H9 (cell line): ENCODE measurements at regions not wholly inside any gene's neighbourhood (a gene's known extent, or its start where the extent isn't known, plus 50 kb on each side); places are given as distances from the start of the nearest gene placed in this dataset.

Experiments
- DNase-seq: peaks from one replicate; pipeline ENCODE4 v3.0.0-alpha.2; 2017
- H2AFZ ChIP-seq: one replicate; pipeline ENCODE4 v1.6.1; 2013; ENCODE audit warnings: mild to moderate bottlenecking, low read length, control low read depth, moderate library complexity
- H2AK5ac ChIP-seq: 2 replicates; pipeline ENCODE4 v1.6.1; 2013; ENCODE audit warnings: low read length, control low read depth, mixed read lengths; ENCODE audit not compliant: insufficient read length
- H2BK120ac ChIP-seq: one replicate; pipeline ENCODE4 v1.6.1; 2013; ENCODE audit warnings: low read depth, mild to moderate bottlenecking, low read length, control low read depth, inconsistent platforms; ENCODE audit not compliant: poor library complexity, severe bottlenecking
- H2BK12ac ChIP-seq: 2 replicates; pipeline ENCODE4 v1.6.1; 2013; ENCODE audit warnings: low read length, control low read depth, mixed read lengths, low read depth; ENCODE audit not compliant: insufficient read length
- H2BK15ac ChIP-seq: 2 replicates; pipeline ENCODE4 v1.6.1; 2013; ENCODE audit warnings: low read depth, low read length, control low read depth
- H2BK20ac ChIP-seq: one replicate; pipeline ENCODE4 v1.6.1; 2013; ENCODE audit warnings: low read depth, mild to moderate bottlenecking, low read length, control low read depth, inconsistent platforms; ENCODE audit not compliant: poor library complexity, severe bottlenecking
- H2BK5ac ChIP-seq: 2 replicates; pipeline ENCODE4 v1.6.1; 2013; ENCODE audit warnings: low read length, control low read depth, mixed read lengths; ENCODE audit not compliant: insufficient read length
- H3K14ac ChIP-seq: 2 replicates; pipeline ENCODE4 v1.6.1; 2013; ENCODE audit warnings: low read length, control low read depth; ENCODE audit not compliant: insufficient read depth
- H3K18ac ChIP-seq: 2 replicates; pipeline ENCODE4 v1.6.1; 2013; ENCODE audit warnings: low read depth, mild to moderate bottlenecking, mixed read lengths, low read length, control low read depth; ENCODE audit not compliant: insufficient read length
- H3K23ac ChIP-seq: 2 replicates; pipeline ENCODE4 v1.6.1; 2013; ENCODE audit warnings: low read length, control low read depth, mixed read lengths, low read depth; ENCODE audit not compliant: insufficient read length
- H3K23me2 ChIP-seq: 2 replicates; pipeline ENCODE4 v1.6.1; 2013; ENCODE audit warnings: low read depth, mild to moderate bottlenecking, mixed read lengths, low read length, control low read depth; ENCODE audit not compliant: insufficient read length, poor library complexity, severe bottlenecking
- H3K27ac ChIP-seq: 2 replicates; pipeline ENCODE4 v1.5.1; 2013; ENCODE audit warnings: low read length, control low read depth, mixed read lengths, low read depth; ENCODE audit not compliant: insufficient read length
- H3K27me3 ChIP-seq: 2 replicates; pipeline ENCODE4 v1.6.1; 2013; ENCODE audit warnings: low read length, control low read depth, inconsistent platforms; ENCODE audit not compliant: insufficient read depth
- H3K4ac ChIP-seq: 2 replicates; pipeline ENCODE4 v1.6.1; 2013; ENCODE audit warnings: low read depth, mild to moderate bottlenecking, control low read depth, inconsistent platforms, low read length, moderate library complexity
- H3K4me1 ChIP-seq: 2 replicates; pipeline ENCODE4 v1.6.1; 2013; ENCODE audit warnings: low read length, control low read depth, inconsistent platforms; ENCODE audit not compliant: insufficient read depth
- H3K4me2 ChIP-seq: 2 replicates; pipeline ENCODE4 v1.6.1; 2013; ENCODE audit warnings: low read length, control low read depth, mixed read lengths; ENCODE audit not compliant: insufficient read length, insufficient read depth
- H3K56ac ChIP-seq: 2 replicates; pipeline ENCODE4 v1.6.1; 2013; ENCODE audit warnings: low read depth, mild to moderate bottlenecking, mixed read lengths, low read length, control low read depth; ENCODE audit not compliant: insufficient read length
- H3K79me1 ChIP-seq: 2 replicates; pipeline ENCODE4 v1.6.1; 2013; ENCODE audit warnings: low read depth, mild to moderate bottlenecking, moderate library complexity, low read length, control low read depth, inconsistent platforms; ENCODE audit not compliant: insufficient read depth, poor library complexity, severe bottlenecking
- H3K79me2 ChIP-seq: 2 replicates; pipeline ENCODE4 v1.6.1; 2013; ENCODE audit warnings: low read length, control low read depth, inconsistent platforms; ENCODE audit not compliant: insufficient read depth
- H3K9ac ChIP-seq: 2 replicates; pipeline ENCODE4 v1.6.1; 2013; ENCODE audit warnings: low read length, control low read depth, mixed read lengths; ENCODE audit not compliant: insufficient read length; ENCODE audit errors: extremely low read depth
- H3K9me3 ChIP-seq: one replicate; pipeline ENCODE4 v1.6.1; 2013; ENCODE audit warnings: low read depth, low read length, inconsistent platforms; ENCODE audit not compliant: control insufficient read depth
- H3T11ph ChIP-seq: one replicate; pipeline ENCODE4 v1.6.1; 2013; ENCODE audit warnings: mild to moderate bottlenecking, low read length, control low read depth, inconsistent platforms
- H4K20me1 ChIP-seq: one replicate; pipeline ENCODE4 v1.6.1; 2013; ENCODE audit not compliant: control insufficient read depth, insufficient read length, insufficient read depth
- H4K5ac ChIP-seq: 2 replicates; pipeline ENCODE4 v1.6.1; 2013; ENCODE audit warnings: low read depth, mild to moderate bottlenecking, mixed read lengths, low read length, control low read depth; ENCODE audit not compliant: insufficient read length
- H4K8ac ChIP-seq: replicated peaks from 2 replicates; pipeline ENCODE4 v1.6.1; 2013; ENCODE audit warnings: low read length, control low read depth, mixed read lengths, low read depth; ENCODE audit not compliant: insufficient read length
- H4K91ac ChIP-seq: 2 replicates; pipeline ENCODE4 v1.6.1; 2013; ENCODE audit warnings: low read depth, mild to moderate bottlenecking, moderate library complexity, mixed read lengths, low read length, control low read depth; ENCODE audit not compliant: insufficient read length
- H3K27ac Mint-ChIP-seq, 3 experiments: 2 replicates in 2 of 3; 3 replicates in 1 of 3; pipeline ENCODE4 v1.8.0; 2020 to 2021; ENCODE audit warnings: mixed read lengths in 3 of 3, mild to moderate bottlenecking in 1 of 3, moderate library complexity in 1 of 3
- H3K27me3 Mint-ChIP-seq: 2 replicates; pipeline ENCODE4 v1.8.0; 2021; ENCODE audit warnings: low read depth, mild to moderate bottlenecking, moderate library complexity, mixed read lengths
- H3K36me3 Mint-ChIP-seq, 3 experiments: 2 replicates in 2 of 3; 3 replicates in 1 of 3; pipeline ENCODE4 v1.8.0; 2020 to 2021; ENCODE audit warnings: low read depth in 3 of 3, mixed read lengths in 3 of 3; ENCODE audit not compliant: insufficient read depth in 1 of 3
- H3K4me1 Mint-ChIP-seq, 2 experiments: 2 replicates each; pipeline ENCODE4 v1.8.0; 2020; ENCODE audit warnings: mixed read lengths in 2 of 2
- H3K4me3 Mint-ChIP-seq, 2 experiments: 2 replicates in 1 of 2; 3 replicates in 1 of 2; pipeline ENCODE4 v1.8.0; 2020 to 2021; ENCODE audit warnings: mild to moderate bottlenecking in 2 of 2, mixed read lengths in 2 of 2, moderate library complexity in 1 of 2
- H3K9me3 Mint-ChIP-seq, 2 experiments: 2 replicates in 1 of 2; 3 replicates in 1 of 2; pipeline ENCODE4 v1.8.0; 2020; ENCODE audit warnings: mild to moderate bottlenecking in 2 of 2, mixed read lengths in 2 of 2, moderate library complexity in 1 of 2
- CTCF ChIP-seq: fragments of 200-600 bp; sonication (generic); conservative IDR thresholded peaks from 3 replicates; pipeline ENCODE4 v1.8.0; 2021; ENCODE audit warnings: antibody characterized with exemption, mild to moderate bottlenecking

GRCh38 chr1:194387531-194387930 is 1201.1 kb upstream of the B3GALT2 start:
- Histone ChIP-seq H3K27ac (no peak overlapping the region), H3K56ac (no peak overlapping the region), H2AFZ (no peak overlapping the region), H4K20me1 (no peaks in the 10 kb centered on the region), H3K18ac (no peak overlapping the region), H2BK20ac (no peak overlapping the region), H2BK5ac (no peak overlapping the region), H3K27me3 (no peaks in the 10 kb centered on the region), H3K23me2 (no peaks in the 10 kb centered on the region), H4K91ac (no peak overlapping the region), H4K8ac (no peak overlapping the region), H2BK15ac (no peak overlapping the region), H3K4me2 (no peak overlapping the region), H2AK5ac (no peak overlapping the region), H4K5ac (no peak overlapping the region), H3K14ac (no peak overlapping the region), H3K79me2 (no peaks in the 10 kb centered on the region), H2BK120ac (no peak overlapping the region), H3K9ac (no peak overlapping the region), H3K9me3 (no peaks in the 10 kb centered on the region), H2BK12ac (no peak overlapping the region), H3T11ph (no peak overlapping the region), H3K79me1 (no peaks in the 10 kb centered on the region), H3K4ac (no peak overlapping the region), H3K23ac (no peak overlapping the region), H3K4me1 (no peaks in the 10 kb centered on the region)
- Mint-ChIP-seq H3K4me1 (no peaks in the 10 kb centered on the region), H3K27me3 (no peaks in the 10 kb centered on the region), H3K27ac (no peak overlapping the region), H3K4me3 (no peak overlapping the region), H3K36me3 (no peaks in the 10 kb centered on the region), H3K9me3 (no peaks in the 10 kb centered on the region; a peak in 2 of 5 replicates)
- TF ChIP-seq CTCF = no peak
- no peak for DNase-seq
